GM19239 (cell line): ENCODE measurements at regions not wholly inside any gene's neighbourhood (a gene's known extent, or its start where the extent isn't known, plus 50 kb on each side); places are given as distances from the start of the nearest gene placed in this dataset.
"Not testable (repeated sequence)": the region's sequence is repeated elsewhere in the genome, so short reads cannot be mapped to it uniquely, and the experiment has no call there.

Experiments used
- DNase-seq: peaks from one replicate; pipeline ENCODE4 v3.0.0; 2011; ENCODE audit warnings: low spot score; ENCODE audit not compliant: insufficient read length
- FAIRE-seq: peaks from 2 replicates; lab custom pipeline; 2011; peaks lifted over from hg19 to GRCh38; lab: Jason Lieb, UNC

DNA sequence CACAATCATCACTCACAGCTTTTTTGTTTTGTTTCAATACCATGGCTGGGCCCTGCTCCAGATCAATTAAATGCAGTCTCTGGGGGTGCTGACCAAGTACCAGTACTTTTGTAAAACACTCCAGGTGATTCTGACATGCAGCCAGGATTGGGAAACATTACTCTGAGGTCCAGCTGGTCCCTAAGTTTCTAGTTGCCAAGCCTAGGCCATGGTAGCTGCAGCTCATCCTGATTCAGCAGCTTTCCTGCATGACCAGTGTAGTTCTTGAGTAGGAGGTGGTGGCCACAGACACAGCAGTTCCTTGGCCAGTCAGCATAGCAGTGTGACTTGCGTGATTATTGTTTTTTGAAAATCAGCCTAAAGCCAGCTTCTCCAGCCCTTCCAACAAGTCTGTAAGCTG lies 859.1 kb downstream of the DIAPH3 start:
- DNase-seq (no peak), FAIRE-seq (no peak)

DNA sequence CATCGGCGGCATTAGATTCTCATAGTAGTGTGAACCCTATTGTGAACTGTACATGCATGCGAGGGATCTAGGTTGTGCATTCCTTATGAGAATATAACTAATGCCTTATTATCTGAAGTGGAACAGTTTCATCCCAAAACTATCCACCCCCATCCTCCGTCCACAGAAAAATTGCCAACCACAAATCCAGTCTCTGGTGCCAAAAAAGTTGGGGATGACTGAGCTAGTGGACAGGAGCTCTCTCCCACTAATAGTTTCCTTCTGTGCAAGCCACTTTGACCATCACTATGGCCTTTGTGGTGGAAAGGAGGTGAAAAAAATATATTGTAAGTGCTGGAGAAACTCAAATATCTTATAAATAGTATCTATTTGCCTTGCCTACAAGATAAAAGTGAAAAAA lies 857.8 kb downstream of the DIAPH3 start:
- DNase-seq (no peak), FAIRE-seq (no peak)

DNA sequence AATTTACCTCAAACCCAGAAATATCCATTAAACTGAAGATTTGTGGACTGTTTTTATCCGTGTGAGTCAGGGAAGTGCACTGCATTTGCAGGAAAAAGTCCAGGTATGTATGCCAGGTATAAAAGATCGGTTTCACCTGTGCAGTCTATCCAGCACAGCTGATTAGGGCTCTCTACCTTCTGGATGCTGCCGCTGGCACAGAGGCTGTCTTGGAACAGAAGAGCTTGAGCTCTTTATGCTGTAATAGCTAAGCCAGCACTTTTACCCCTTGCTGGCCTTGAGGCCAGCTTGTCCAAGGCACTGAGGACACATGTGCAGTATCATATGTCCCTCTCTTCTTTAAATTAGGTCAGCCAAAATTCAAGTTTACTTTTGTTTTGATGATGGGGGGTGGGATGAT lies 851.0 kb downstream of the DIAPH3 start:
- FAIRE-seq (no peak), DNase-seq (no peak)

DNA sequence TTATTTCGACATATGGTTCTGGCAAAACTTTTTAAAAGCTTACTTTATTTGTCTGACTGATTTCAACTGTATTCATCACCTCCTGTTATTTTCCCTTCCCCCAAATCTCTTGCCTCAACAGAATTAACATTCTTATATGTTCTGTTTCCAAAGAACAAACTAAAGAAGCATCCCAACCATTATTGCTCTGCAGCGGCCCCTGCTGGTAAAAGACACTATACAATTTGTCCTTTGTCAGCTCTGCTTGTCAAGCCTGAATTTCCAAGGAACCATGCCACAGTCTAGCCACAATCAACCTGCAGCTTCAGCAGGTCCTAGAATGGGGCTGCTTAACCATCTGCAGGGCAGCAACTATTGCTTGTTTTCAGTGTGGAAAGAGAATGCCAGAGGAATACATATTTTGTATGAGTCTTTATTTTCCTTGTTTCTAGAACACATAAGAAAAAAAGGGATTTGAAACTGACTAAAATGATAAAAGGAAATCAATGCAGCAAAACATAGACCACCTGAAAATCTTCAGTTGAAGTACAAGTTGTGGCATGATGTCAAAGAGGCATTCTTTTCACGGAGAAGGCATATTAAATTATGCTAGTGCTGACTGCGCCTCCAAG lies 845.3 kb downstream of the DIAPH3 start:
- peak; percentile 5 for DNase-seq

DNA sequence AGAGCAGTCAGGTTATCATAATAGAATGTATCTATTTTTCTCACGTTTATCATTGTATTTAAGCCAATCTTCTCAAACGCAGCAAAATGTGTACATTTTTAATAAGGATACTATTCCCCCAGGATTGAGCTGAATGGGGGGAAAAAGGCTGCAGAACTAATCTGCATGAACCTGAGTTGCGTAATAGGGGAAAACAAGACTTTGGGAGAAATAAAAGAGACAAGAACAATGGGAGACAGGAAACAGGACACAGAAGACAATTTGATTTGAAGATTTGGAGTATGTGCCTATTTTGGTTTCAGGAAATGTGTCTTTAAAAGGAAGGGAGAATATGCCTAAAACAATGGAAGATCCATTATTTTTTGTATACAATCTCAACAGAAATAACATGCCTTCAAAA lies 844.5 kb downstream of the DIAPH3 start:
- DNase-seq (no peak), FAIRE-seq (no peak)

More for the DNA sequence above, 845.3 kb downstream of the DIAPH3 start:
- peak; percentile 31 for FAIRE-seq

DNA sequence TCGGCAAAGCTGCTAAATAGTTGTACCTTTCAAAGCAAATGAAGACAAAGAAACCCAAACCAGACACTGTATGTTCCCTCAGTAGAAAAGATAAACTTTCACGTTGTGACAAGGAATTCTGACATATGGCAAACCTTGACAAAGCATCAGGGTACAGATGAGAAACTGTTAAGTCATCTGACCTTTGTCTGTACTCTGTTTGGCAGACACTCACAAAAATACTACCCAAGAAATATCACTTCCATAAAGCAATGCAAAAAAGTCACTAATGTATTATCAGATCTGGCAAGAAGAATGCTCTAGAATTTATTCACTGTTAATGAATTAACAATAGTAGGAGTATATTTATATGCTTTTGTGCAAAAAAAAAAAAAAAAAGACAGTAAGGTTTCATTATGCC lies 843.7 kb downstream of the DIAPH3 start:
- no peak for FAIRE-seq

DNA sequence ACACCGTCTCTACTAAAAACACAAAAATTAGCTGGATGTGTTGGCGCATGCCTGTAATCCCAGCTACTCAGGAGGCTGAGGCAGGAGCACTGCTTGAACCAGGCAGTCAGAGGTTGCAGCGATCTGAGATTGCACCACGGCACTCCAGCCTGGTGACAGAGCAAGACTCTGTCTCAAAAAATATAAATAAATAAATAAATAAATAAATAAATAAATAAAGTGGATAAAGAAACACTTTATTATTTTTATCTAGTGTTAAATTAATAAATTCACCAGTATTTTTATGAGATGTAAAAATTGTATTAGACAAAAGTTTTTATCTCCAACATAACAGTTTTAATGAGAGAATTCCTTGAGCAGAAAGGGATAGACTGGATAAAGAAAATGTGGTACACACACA lies 839.3 kb downstream of the DIAPH3 start:
- FAIRE-seq, DNase-seq: not testable (repeated sequence)

More for the DNA sequence above, 843.7 kb downstream of the DIAPH3 start:
- no peak for DNase-seq

DNA sequence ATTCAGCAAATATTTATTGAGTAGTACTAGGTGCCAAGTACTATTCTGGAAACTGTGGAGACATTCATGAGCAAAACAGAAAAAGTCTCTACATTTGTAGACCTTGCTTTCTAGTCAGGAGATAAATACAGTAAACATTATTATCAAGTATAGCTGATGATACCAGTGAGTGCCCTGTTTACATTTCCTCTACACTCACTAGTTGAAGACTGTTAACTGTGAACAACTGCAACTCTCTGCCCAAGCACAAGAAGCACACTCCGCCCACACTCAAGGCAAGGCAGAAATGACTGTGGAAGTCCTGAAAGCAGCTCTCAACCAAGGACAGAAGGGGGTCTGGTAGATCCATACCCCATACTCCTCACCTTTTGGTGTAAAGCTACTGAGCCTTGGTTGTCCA lies 837.0 kb downstream of the DIAPH3 start:
- DNase-seq = no peak
- no peak for FAIRE-seq

DNA sequence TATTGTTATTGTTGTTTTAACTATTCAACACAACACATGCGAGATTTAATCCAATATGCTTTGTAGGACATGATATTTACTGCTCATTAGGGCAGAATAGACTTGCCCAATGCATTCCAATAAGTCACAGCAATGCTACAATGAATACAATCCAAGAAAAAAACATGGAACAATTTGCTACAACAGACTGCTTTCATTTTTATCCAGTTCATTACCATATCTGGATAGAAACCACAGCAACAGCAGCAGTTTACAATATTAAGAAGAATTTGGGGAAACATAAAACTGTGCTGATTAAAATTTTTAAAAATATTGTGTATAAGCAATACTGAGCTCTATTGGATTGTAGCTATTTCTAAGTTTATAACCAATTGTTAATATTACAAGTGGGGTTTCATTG lies 833.0 kb downstream of the DIAPH3 start:
- FAIRE-seq (no peak), DNase-seq (no peak)

DNA sequence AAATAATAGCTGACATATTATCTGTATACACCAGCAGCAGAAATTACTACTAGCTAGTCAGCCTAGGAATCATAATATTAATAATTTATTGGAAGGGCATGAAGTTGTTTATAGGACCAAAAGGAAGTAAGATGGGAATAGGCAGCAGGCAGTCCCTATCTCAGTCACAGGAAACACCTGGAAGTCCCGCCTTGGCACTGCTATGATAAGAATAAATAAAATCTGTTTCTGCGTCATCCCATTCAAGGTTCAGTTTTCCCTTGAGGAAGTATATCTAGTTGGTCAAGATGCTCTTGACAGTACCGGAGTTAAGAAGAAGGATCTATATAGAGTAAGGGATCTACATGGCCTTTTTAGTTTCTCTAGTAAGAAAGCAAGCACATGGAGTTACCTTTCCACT lies 830.8 kb downstream of the DIAPH3 start:
- DNase-seq = no peak
- FAIRE-seq = no peak

DNA sequence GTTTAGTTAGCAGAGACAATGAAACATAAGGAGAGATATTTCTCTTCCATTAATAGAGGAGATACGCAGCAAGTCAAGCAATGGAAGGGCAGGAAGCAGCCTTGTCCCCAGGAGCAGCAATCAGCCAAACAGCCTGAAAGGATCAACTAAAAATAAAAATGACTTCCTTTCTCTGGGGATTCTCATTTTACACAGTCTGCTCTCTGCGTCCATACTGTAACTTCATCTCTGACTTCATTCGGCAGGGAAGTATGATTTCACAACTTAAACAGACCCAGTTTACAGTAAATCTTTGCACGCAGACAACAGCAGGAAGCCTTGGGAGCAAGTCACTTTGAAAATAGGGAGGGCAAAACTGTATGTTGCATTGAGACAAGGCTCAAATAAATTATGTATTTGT lies 826.7 kb downstream of the DIAPH3 start:
- DNase-seq (no peak), FAIRE-seq (no peak)

DNA sequence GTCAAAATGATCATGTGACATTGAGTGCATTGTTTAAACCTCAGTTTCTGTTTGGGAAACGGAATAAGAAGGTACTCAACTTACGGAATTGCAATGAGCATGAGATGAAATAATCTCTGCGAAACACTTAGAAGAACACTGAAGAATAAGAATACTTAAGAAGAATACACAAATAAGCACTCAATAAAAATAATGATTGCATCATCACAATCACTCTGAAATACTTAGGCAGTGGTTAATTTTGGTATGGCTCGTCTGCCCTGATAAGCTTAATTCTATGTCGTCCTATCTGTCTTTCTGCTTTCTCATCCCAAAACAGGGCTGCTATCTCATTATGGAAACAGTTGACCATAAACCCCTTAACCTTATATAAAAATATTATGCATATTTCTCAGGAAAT lies 823.6 kb downstream of the DIAPH3 start:
- DNase-seq (no peak), FAIRE-seq (no peak)

DNA sequence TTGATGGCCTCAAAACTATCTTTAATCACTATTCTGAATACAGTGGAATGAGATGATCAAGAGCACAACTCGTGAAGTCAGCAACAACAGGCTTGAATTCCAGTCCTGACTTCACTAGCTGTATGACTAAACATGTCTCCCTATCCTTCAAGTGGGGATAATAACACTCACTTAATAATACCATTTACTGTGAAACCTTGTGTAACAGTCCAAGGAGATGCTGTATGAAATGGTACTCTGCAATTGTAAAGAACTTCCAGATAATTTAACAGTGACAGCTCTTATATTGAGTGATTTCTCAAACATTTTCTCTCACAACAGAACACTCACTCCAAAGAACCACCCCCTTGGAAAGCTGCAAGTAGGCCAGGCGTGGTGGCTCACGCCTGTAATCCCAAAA lies 823.1 kb downstream of the DIAPH3 start:
- FAIRE-seq = no peak
- no peak for DNase-seq

DNA sequence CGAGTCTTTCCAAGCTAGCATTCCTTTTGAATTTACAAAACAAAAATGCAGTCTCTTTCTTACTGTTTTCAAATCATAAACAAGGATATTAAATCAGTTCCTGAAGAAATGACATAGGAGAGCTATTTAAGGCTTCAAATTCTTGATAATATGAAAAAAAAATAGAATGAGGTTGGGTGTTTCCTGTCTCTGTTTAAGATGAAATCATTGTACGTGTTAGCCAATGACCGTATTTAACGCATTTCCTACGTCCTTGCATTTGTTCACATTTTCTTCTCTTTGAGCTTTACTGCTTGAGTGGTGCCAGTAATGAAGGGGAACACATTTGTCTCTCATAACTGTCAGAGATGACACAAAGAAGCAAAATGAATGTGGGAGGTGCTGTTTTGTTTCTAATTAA lies 821.3 kb downstream of the DIAPH3 start:
- DNase-seq (no peak), FAIRE-seq (no peak)

DNA sequence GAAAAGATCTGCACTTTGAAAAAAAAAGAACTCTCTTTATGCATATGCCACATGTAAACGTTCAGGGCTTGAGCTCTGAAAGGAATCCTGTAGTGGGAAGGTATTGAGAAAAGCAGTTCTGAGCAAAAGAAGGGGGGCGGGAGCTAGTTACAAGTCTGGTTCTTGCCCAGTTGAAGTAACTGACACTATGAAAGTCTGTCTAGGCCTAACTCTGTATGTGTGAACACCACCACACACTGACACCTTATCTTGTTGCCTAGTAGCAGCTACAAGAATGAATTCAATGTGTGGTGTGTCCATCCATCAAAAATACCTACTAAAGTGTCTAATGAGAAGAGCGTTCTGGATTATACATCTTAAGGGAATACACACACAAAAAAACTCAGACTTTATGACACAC lies 820.6 kb downstream of the DIAPH3 start:
- no peak for DNase-seq
- FAIRE-seq = no peak

DNA sequence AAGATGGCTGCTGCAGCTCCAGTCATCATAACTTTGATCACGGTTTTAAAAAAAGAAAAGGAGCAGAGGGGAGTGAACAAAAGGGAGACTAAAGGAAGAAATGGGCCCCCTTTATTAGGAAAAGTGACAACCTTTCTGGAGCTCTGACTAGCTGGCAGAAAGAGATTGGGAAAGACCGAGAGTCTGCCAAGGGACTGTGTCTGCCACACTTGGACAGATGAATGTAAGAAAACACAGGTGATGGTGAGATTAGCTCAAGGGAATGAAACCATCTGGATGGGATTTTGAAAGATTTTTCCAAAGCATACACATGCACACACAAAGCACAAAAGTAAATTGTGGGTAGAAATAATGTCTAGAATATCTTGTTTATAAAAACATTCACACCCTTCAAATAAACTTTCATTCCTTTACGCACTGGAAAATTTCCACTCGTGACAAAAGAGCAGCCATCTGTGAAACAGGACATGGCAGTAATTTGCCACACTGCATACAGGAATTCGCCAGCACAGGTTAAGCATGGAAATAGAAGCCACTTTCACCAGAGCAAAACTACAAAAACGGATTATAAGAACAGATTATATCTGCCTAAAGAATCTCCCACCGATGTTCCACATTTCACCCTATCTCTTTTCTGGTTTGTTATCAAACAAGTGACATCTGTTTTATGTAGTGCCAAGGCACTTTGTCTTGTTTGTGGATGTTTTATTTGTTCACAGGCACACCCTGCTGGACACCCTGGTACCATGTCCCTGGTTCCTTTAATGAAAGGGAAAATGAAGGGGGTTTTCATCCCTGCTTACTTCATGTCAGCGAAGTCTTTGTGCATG lies 819.5 kb downstream of the DIAPH3 start:
- DNase-seq = no peak
- FAIRE-seq = no peak

DNA sequence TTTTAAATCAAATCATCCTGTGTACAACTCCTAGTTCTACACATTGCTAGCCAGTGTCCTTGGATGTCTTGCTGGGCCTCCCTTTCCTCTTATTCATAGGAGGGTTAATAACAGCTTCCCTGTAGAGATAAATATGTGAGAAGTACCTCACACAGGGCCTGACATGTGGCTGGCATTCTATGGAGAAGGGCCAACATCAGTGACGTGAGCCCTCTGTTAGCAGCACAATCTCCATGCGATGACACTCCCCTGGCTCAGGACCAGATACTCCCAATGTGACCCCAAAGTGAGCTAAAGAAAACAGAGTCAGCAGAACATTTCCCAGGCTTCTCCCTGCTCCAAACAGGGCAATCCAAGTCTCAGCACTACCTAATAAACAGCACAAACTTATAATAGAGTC lies 818.4 kb downstream of the DIAPH3 start:
- DNase-seq (no peak), FAIRE-seq (no peak)

DNA sequence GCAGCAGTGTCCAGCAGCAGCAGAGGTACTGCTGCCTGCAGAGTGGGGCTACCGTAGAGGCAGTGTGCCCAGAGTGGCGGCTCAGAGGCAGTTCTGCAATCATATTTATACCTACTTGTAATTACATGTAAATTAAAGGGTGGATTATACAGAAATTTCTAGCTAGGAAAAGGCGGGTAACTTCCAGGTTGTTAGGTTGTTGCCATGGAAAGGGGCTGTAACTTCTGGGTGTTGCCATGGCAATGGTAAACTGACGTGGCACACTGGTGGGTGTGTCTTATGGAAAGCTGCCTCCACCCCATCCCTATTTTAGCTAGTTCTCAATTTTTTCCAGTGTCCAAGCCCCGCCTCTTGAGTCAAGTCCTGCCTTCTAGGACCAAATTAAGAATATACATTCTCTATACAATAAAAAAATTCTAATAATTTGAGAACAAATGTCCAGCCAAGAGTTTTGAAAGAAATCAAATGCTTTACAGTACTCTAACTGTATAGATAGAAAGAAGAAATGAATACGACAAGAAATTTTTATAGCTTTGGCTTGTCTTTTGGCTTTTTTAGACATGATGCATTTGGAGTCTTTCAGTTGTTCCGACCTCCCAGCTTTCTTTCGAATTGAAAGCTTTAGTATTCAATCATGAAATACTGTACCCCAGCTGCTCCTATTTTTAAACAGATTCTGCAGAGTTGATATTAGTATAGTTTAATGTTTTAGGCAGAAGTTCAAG lies 816.6 kb downstream of the DIAPH3 start:
- FAIRE-seq = no peak
- DNase-seq = no peak

DNA sequence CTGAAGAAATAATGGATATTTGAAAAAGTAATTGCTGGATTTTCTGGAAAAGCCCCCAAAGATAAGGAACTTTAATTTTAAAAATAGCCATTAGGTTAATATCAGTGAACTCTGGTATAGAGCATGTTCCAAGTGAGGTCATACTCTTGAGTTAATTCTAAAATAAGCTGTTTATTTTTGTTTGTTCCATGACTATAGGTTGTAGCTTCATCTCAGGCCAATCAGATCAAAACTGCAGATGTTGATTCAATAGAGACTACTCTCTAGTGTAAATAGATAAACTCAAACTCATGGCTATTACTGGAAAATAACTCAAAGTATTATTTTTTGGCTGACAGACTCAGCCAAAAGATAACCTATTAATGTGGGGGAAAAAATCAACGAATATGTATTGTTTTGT lies 815.1 kb downstream of the DIAPH3 start:
- FAIRE-seq (no peak), DNase-seq (no peak)

DNA sequence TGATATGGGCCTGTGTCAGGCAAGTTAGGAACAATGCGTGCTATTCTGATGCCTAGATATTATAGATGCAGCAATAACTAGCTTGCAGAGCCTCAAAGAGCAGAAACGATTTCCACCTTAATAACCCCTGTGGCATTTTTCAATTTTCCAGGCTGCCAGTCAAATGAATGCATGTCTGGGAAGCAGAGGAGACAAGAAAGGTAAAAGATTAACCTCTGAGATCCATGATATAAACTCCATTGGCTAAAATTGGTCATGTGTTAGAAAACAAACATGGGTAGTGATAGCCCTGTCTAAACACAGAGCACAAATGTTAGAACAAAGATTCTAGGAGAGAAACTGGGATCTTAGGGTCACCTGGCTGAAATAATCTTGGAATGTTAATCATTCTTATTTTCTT lies 811.1 kb downstream of the DIAPH3 start:
- FAIRE-seq (no peak), DNase-seq (no peak)

DNA sequence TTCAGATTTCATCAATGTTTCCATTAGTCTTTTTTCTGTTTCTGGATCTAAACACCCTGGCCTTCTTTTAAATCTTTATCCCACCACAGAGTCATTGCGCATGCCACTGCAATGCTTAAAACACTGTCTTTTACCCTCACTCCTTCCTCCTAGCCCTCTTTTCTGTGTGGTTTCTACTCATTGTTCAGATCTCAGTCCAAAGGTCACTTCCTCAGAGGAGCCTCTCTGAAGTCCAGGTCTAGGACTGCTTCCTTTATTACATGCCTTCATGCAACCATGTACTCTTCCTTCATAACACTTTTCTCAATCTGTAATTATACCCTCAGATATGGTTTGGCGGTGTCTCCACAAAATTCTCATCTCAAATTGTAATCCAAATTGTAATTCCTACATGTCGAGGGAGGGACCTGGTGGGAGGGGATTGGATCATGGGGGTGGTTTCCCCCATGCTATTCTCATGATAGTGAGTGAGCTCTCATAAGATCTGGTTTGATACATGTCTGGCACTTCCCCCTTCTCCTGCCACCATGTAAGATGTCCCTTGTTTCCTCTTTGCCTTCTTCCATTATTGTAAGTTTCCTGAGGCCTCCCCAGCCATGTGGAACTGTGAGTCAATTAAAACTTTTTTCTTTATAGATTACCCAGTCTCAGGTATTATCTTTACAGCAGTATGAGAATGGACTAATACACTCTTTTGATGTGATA lies 808.9 kb downstream of the DIAPH3 start:
- FAIRE-seq (no peak), DNase-seq (no peak)
